H1 (cell line): ENCODE measurements at regions not wholly inside any gene's neighbourhood (a gene's known extent, or its start where the extent isn't known, plus 50 kb on each side); places are given as distances from the start of the nearest gene placed in this dataset.

Experiments used
- CTCF ChIA-PET: fragments of 300-600 bp; sonication (Branson Sonifier 250); formaldehyde crosslinking; loops from one replicate; lab custom pipeline; 2021; ENCODE audit not compliant: partially characterized antibody; lab: Charles Lee
- POLR2A ChIA-PET: fragments of 300-600 bp; sonication (Branson Sonifier 250); formaldehyde crosslinking; loops from one replicate; lab custom pipeline; 2021; ENCODE audit warnings: inconsistent platforms; ENCODE audit not compliant: partially characterized antibody; lab: Charles Lee
- DNase-seq, 2 experiments: peaks; one replicate each; pipeline versions ENCODE4 v3.0.0 to v3.0.0-alpha.2; 2010 to 2022; ENCODE audit warnings: low spot score in 2 of 2, low read depth in 1 of 2, mixed read lengths in 1 of 2
- FAIRE-seq: peaks from 2 replicates; lab custom pipeline; 2011; peaks lifted over from hg19 to GRCh38; lab: Jason Lieb, UNC
- H2AFZ ChIP-seq: 2 replicates; pipeline ENCODE4 v1.8.1; 2012; ENCODE audit warnings: low read length, inconsistent platforms
- H2AK5ac ChIP-seq: 2 replicates; pipeline ENCODE4 v1.6.1; 2013; ENCODE audit warnings: low read depth, low read length
- H2BK120ac ChIP-seq: replicated peaks from 2 replicates; pipeline ENCODE3; 2013; ENCODE audit warnings: low read depth, low read length, inconsistent platforms
- H2BK12ac ChIP-seq: 2 replicates; pipeline ENCODE4 v1.6.1; 2013; ENCODE audit warnings: low read depth, low read length
- H2BK15ac ChIP-seq: 2 replicates; pipeline ENCODE4 v1.6.1; 2013; ENCODE audit warnings: low read length
- H2BK20ac ChIP-seq: 2 replicates; pipeline ENCODE4 v1.6.1; 2013; ENCODE audit warnings: low read length
- H2BK5ac ChIP-seq: 2 replicates; pipeline ENCODE4 v1.6.1; 2013; ENCODE audit warnings: low read depth, low read length
- H3K14ac ChIP-seq: 2 replicates; pipeline ENCODE4 v1.6.1; 2013; ENCODE audit warnings: inconsistent platforms; ENCODE audit not compliant: insufficient read length
- H3K18ac ChIP-seq: 2 replicates; pipeline ENCODE4 v1.6.1; 2013; ENCODE audit warnings: low read length; ENCODE audit errors: extremely low read depth
- H3K23ac ChIP-seq: 2 replicates; pipeline ENCODE4 v1.6.1; 2013; ENCODE audit warnings: inconsistent platforms; ENCODE audit not compliant: insufficient read length
- H3K23me2 ChIP-seq: 2 replicates; pipeline ENCODE4 v1.6.1; 2013; ENCODE audit warnings: low read depth, low read length
- H3K27ac ChIP-seq: 2 replicates; pipeline ENCODE4 v1.6.1; 2011; ENCODE audit warnings: low read depth, low read length, inconsistent platforms
- H3K27me3 ChIP-seq, 4 experiments: replicated peaks in 1 of 4; 1 replicate in 1 of 4; 2 replicates in 3 of 4; pipeline versions ENCODE4 v1.6.1 to v1.8.1; 2011 to 2013; ENCODE audit warnings: low read length in 3 of 4, mild to moderate bottlenecking in 3 of 4, inconsistent platforms in 2 of 4, mixed read lengths in 2 of 4, moderate library complexity in 1 of 4; ENCODE audit not compliant: control insufficient read depth in 3 of 4, insufficient read depth in 3 of 4; ENCODE audit errors: extremely low read depth in 1 of 4
- H3K36me3 ChIP-seq, 4 experiments: 2 replicates each; pipeline versions ENCODE4 v1.6.1 to v1.8.1; 2011 to 2013; ENCODE audit warnings: mild to moderate bottlenecking in 4 of 4, low read length in 3 of 4, moderate library complexity in 2 of 4, control low read depth in 1 of 4, inconsistent platforms in 1 of 4; ENCODE audit not compliant: insufficient read depth in 4 of 4, control insufficient read depth in 2 of 4
- H3K4ac ChIP-seq: replicated peaks from 2 replicates; pipeline ENCODE3; 2013; ENCODE audit warnings: low read length, low read depth, mixed read lengths, inconsistent platforms; ENCODE audit not compliant: insufficient read length
- H3K4me1 ChIP-seq, 4 experiments: replicated peaks in 1 of 4; 1 replicate in 1 of 4; 2 replicates in 3 of 4; pipeline versions ENCODE4 v1.6.1 to v1.8.1; 2011 to 2013; ENCODE audit warnings: low read length in 3 of 4, inconsistent platforms in 2 of 4, mixed read lengths in 1 of 4; ENCODE audit not compliant: insufficient read depth in 4 of 4, control insufficient read depth in 3 of 4
- H3K4me2 ChIP-seq, 2 experiments: 2 replicates each; pipeline versions ENCODE4 v1.6.1 to v1.8.1; 2011 to 2013; ENCODE audit warnings: low read depth in 2 of 2, low read length in 2 of 2, control low read depth in 1 of 2, inconsistent platforms in 1 of 2, mild to moderate bottlenecking in 1 of 2; ENCODE audit not compliant: insufficient read depth in 1 of 2
- H3K4me3 ChIP-seq, 4 experiments: fragments of 200-600, 300-600 bp in 1 of 4; sonication (generic), shearing (Covaris generic), sonication (Bioruptor Twin) in 1 of 4; 2 replicates each; pipeline versions ENCODE4 v1.5.1 to v1.8.1; 2011 to 2016; ENCODE audit warnings: low read length in 4 of 4, low read depth in 3 of 4, control low read depth in 2 of 4, inconsistent platforms in 2 of 4, mild to moderate bottlenecking in 2 of 4, mixed read lengths in 1 of 4, moderate library complexity in 1 of 4; ENCODE audit not compliant: insufficient read depth in 2 of 4; ENCODE audit errors: extremely low read depth in 1 of 4
- H3K56ac ChIP-seq: replicated peaks from 2 replicates; pipeline ENCODE3; 2013; ENCODE audit warnings: low read depth, mild to moderate bottlenecking, mixed read lengths, low read length, inconsistent platforms; ENCODE audit not compliant: insufficient read length
- H3K79me1 ChIP-seq: 2 replicates; pipeline ENCODE4 v1.6.1; 2013; ENCODE audit warnings: low read depth, low read length, control low read depth
- H3K79me2 ChIP-seq, 2 experiments: 2 replicates each; pipeline versions ENCODE4 v1.6.1 to v1.8.1; 2012 to 2013; ENCODE audit warnings: low read length in 2 of 2, mild to moderate bottlenecking in 2 of 2, inconsistent platforms in 1 of 2; ENCODE audit not compliant: insufficient read depth in 2 of 2, control insufficient read depth in 1 of 2
- H3K9ac ChIP-seq, 4 experiments: replicated peaks in 1 of 4; 1 replicate in 1 of 4; 2 replicates in 3 of 4; pipeline versions ENCODE4 v1.6.1 to v1.8.1; 2011 to 2013; ENCODE audit warnings: low read depth in 3 of 4, low read length in 3 of 4, control low read depth in 2 of 4, mild to moderate bottlenecking in 2 of 4, moderate library complexity in 2 of 4, inconsistent platforms in 1 of 4; ENCODE audit errors: extremely low read depth in 1 of 4
- H3K9me3 ChIP-seq, 2 experiments: 2 replicates each; pipeline versions ENCODE4 v1.6.1 to v1.8.1; 2012 to 2013; ENCODE audit warnings: mild to moderate bottlenecking in 2 of 2, moderate library complexity in 2 of 2, control low read depth in 1 of 2, inconsistent platforms in 1 of 2, low read depth in 1 of 2, low read length in 1 of 2, mixed read lengths in 1 of 2; ENCODE audit not compliant: insufficient read depth in 2 of 2
- H4K20me1 ChIP-seq, 2 experiments: replicated peaks in 1 of 2; 2 replicates each; pipeline versions ENCODE3 to v1.8.1; 2011 to 2013; ENCODE audit warnings: inconsistent platforms in 2 of 2, low read length in 2 of 2, mild to moderate bottlenecking in 1 of 2; ENCODE audit not compliant: insufficient read depth in 2 of 2, control insufficient read depth in 1 of 2
- H4K5ac ChIP-seq: 2 replicates; pipeline ENCODE4 v1.6.1; 2013; ENCODE audit warnings: low read length, low read depth, mixed read lengths, inconsistent platforms; ENCODE audit not compliant: insufficient read length
- H4K8ac ChIP-seq: 2 replicates; pipeline ENCODE4 v1.8.0; 2013; ENCODE audit warnings: mild to moderate bottlenecking, moderate library complexity, low read length, inconsistent platforms; ENCODE audit not compliant: insufficient read depth; ENCODE audit errors: extremely low read depth
- H4K91ac ChIP-seq: replicated peaks from 2 replicates; pipeline ENCODE3; 2013; ENCODE audit warnings: low read length, mixed read lengths, inconsistent platforms; ENCODE audit not compliant: insufficient read length
- KDM4A ChIP-seq: IDR thresholded peaks from one replicate; pipeline ENCODE4 v1.7.1; 2012; ENCODE audit warnings: low read depth, mild to moderate bottlenecking, moderate library complexity, low read length, inconsistent platforms; ENCODE audit not compliant: severe bottlenecking
- RAD21 ChIP-seq, 2 experiments: IDR thresholded peaks in 1 of 2; conservative IDR thresholded peaks in 1 of 2; 2 replicates each; pipeline ENCODE4 v1.6.1; 2011; ENCODE audit warnings: low read depth in 2 of 2, low read length in 2 of 2, improper control_type of control experiment in 1 of 2, inconsistent platforms in 1 of 2, mild to moderate bottlenecking in 1 of 2, moderate library complexity in 1 of 2
- SUZ12 ChIP-seq: fragments of 200-600 bp; sonication (generic); IDR thresholded peaks from 2 replicates; pipeline ENCODE4 v1.6.1; 2012; ENCODE audit warnings: mild to moderate bottlenecking, inconsistent platforms, low read length, moderate library complexity, mixed read lengths

GRCh38 chr11:37104380-37104779 is 506.3 kb upstream of the RAG2 start:
- Histone ChIP-seq H3K4me1 (no peaks in the 10 kb centered on the region), H3K9me3 (no peaks in the 10 kb centered on the region)
- POLR2A ChIA-PET, result no interaction called here

More at GRCh38 chr11:37104380-37104779, 506.3 kb upstream of the RAG2 start:
- Histone ChIP-seq H3K9ac (no peak overlapping the region), H3K36me3 (no peaks in the 10 kb centered on the region), H3K14ac (no peak overlapping the region), H3K27me3 (no peaks in the 10 kb centered on the region), H3K18ac (no peak overlapping the region), H4K8ac (no peak overlapping the region), H3K4me2 (no peak overlapping the region), H2BK120ac (no peak overlapping the region), H3K79me1 (no peaks in the 10 kb centered on the region), H3K4me3 (no peak overlapping the region), H3K4ac (no peak overlapping the region), H2BK12ac (no peak overlapping the region), H3K23me2 (no peaks in the 10 kb centered on the region; the same call in 1 of the 2 replicates), H3K23ac (no peak overlapping the region), H4K5ac (no peak overlapping the region), H4K20me1 (no peaks in the 10 kb centered on the region), H3K79me2 (no peaks in the 10 kb centered on the region), H2BK20ac (no peak overlapping the region), H2AFZ (no peak overlapping the region), H3K56ac (no peak overlapping the region), H2BK15ac (no peak overlapping the region), H2BK5ac (no peak overlapping the region), H4K91ac (no peak overlapping the region), H2AK5ac (no peak overlapping the region), H3K27ac (no peak overlapping the region)
- CTCF ChIA-PET, result interaction anchor here (1.1 kb wide), 1 partner anchor 11 kb away, joined by 3 read pairs; no protein-coding TSS in a partner anchor
- FAIRE-seq (no peak), DNase-seq (no peak)
- peak in 1 of 2 experiments; percentile 10; a peak in 1 of 4 replicates for TF ChIP-seq RAD21 (IDR thresholded peaks at IDR 0.05 in 1 of 2, conservative IDR thresholded peaks at IDR 0.05 in 1 of 2; ENCODE audit: low read depth in 2 of 2, low read length in 2 of 2)
- TF ChIP-seq KDM4A, result no peak
- TF ChIP-seq SUZ12, result no peak
